ENCODE measurements at regions not wholly inside any gene's neighbourhood (a gene's known extent, or its start where the extent isn't known, plus 50 kb on each side); places are given as distances from the start of the nearest gene placed in this dataset.

DNA sequence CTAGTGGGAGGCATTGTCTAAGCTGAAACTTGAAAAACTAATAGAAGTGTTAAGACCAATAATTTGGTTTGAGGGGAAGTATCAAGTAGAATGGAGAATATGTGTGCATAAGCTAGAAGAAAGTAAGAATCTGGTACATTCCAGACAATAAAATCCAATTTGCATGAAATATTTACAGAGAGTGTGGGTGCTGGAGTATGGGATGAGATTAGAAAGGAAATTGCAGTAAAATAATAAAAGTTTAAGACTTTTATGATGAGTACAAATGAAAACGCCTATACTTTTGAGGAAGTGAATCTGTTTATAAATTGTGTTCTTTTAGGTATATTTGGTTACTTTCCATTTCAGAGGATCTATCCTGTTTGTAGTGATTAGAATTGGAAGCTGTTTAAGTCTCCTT is 165.4 kb upstream of the TNC start:
- H3K4me3 ChIP-seq (ENCODE audit: low read depth in 1 of 3, low read length in 3 of 3): no peak overlapping the region
- H3K27me3 ChIP-seq (ENCODE audit: control insufficient read depth in 4 of 4, insufficient read depth in 4 of 4, low read length in 3 of 4): no peaks in the 10 kb centered on the region
- H3K9me3 ChIP-seq (ENCODE audit: control insufficient read depth in 4 of 4, low read length in 3 of 4): no peaks in the 10 kb centered on the region
- H3K36me3 ChIP-seq (ENCODE audit: control insufficient read depth in 4 of 4, insufficient read depth in 3 of 4, low read depth in 1 of 4, low read length in 3 of 4): no peaks in the 10 kb centered on the region
- no peak overlapping the region for H3K9ac ChIP-seq (ENCODE audit: low read depth in 1 of 2, low read length in 2 of 2)
- no peak for TF ChIP-seq RXRA (IDR thresholded peaks at IDR 0.05)
- no peak for TF ChIP-seq ATF3 (IDR thresholded peaks at IDR 0.05)
- TF ChIP-seq, protein P1, sequence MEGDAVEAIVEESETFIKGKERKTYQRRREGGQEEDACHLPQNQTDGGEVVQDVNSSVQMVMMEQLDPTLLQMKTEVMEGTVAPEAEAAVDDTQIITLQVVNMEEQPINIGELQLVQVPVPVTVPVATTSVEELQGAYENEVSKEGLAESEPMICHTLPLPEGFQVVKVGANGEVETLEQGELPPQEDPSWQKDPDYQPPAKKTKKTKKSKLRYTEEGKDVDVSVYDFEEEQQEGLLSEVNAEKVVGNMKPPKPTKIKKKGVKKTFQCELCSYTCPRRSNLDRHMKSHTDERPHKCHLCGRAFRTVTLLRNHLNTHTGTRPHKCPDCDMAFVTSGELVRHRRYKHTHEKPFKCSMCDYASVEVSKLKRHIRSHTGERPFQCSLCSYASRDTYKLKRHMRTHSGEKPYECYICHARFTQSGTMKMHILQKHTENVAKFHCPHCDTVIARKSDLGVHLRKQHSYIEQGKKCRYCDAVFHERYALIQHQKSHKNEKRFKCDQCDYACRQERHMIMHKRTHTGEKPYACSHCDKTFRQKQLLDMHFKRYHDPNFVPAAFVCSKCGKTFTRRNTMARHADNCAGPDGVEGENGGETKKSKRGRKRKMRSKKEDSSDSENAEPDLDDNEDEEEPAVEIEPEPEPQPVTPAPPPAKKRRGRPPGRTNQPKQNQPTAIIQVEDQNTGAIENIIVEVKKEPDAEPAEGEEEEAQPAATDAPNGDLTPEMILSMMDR (IDR thresholded peaks at IDR 0.05; ENCODE audit: low read depth, low read length, missing input control): no peak
- no peak for TF ChIP-seq HNF4G (IDR thresholded peaks at IDR 0.05)
- no peak for TF ChIP-seq JUND (IDR thresholded peaks at IDR 0.05)
- no peak for TF ChIP-seq EGR1 (IDR thresholded peaks at IDR 0.05; ENCODE audit: low read depth in 2 of 2)
- no peak for TF ChIP-seq FOXA1 (IDR thresholded peaks at IDR 0.05)
- TF ChIP-seq RAD21 (IDR thresholded peaks at IDR 0.05): no peak
- TF ChIP-seq YY1 (IDR thresholded peaks at IDR 0.05): no peak
- no peak for TF ChIP-seq NR2F2 (IDR thresholded peaks at IDR 0.05)
- no peak for TF ChIP-seq TAF1 (conservative IDR thresholded peaks at IDR 0.05)
- TF ChIP-seq, protein P2, sequence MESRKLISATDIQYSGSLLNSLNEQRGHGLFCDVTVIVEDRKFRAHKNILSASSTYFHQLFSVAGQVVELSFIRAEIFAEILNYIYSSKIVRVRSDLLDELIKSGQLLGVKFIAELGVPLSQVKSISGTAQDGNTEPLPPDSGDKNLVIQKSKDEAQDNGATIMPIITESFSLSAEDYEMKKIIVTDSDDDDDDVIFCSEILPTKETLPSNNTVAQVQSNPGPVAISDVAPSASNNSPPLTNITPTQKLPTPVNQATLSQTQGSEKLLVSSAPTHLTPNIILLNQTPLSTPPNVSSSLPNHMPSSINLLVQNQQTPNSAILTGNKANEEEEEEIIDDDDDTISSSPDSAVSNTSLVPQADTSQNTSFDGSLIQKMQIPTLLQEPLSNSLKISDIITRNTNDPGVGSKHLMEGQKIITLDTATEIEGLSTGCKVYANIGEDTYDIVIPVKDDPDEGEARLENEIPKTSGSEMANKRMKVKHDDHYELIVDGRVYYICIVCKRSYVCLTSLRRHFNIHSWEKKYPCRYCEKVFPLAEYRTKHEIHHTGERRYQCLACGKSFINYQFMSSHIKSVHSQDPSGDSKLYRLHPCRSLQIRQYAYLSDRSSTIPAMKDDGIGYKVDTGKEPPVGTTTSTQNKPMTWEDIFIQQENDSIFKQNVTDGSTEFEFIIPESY (IDR thresholded peaks at IDR 0.05): no peak
- TF ChIP-seq, protein P3, sequence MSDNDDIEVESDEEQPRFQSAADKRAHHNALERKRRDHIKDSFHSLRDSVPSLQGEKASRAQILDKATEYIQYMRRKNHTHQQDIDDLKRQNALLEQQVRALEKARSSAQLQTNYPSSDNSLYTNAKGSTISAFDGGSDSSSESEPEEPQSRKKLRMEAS (IDR thresholded peaks at IDR 0.05): no peak
- TF ChIP-seq GABPA (IDR thresholded peaks at IDR 0.05 in 1 of 2, conservative IDR thresholded peaks at IDR 0.05 in 1 of 2): no peak
- TF ChIP-seq FOXA2 (IDR thresholded peaks at IDR 0.05): no peak
- no peak for TF ChIP-seq SP1 (IDR thresholded peaks at IDR 0.05)
- no peak for TF ChIP-seq REST (IDR thresholded peaks at IDR 0.05)
- H3K27ac ChIP-seq (ENCODE audit: low read depth in 1 of 2, low read length in 2 of 2): no peak overlapping the region
- 69% methylated on average over 1 of the region's 1 CpG for WGBS
- H3K4me1 ChIP-seq (ENCODE audit: control insufficient read depth in 4 of 4, insufficient read depth in 4 of 4, low read length in 3 of 4): no peaks in the 10 kb centered on the region
- no peak for DNase-seq (ENCODE audit: low spot score)

GRCh38 chr9:115285836-115286235 is 167.9 kb upstream of the TNC start:
- no peak for DNase-seq (ENCODE audit: low spot score)
- Histone ChIP-seq H3K27ac (ENCODE audit: low read depth in 1 of 2, low read length in 2 of 2) (no peak overlapping the region), H3K27me3 (ENCODE audit: control insufficient read depth in 4 of 4, insufficient read depth in 4 of 4, low read length in 3 of 4) (no peaks in the 10 kb centered on the region), H3K9me3 (ENCODE audit: control insufficient read depth in 4 of 4, low read length in 3 of 4) (no peaks in the 10 kb centered on the region), H3K4me1 (ENCODE audit: control insufficient read depth in 4 of 4, insufficient read depth in 4 of 4, low read length in 3 of 4) (no peaks in the 10 kb centered on the region), H3K4me3 (ENCODE audit: low read depth in 1 of 3, low read length in 3 of 3) (no peak overlapping the region), H3K9ac (ENCODE audit: low read depth in 1 of 2, low read length in 2 of 2) (no peak overlapping the region), H3K36me3 (ENCODE audit: control insufficient read depth in 4 of 4, insufficient read depth in 3 of 4, low read depth in 1 of 4, low read length in 3 of 4) (no peaks in the 10 kb centered on the region)
- TF ChIP-seq EGR1 (IDR thresholded peaks at IDR 0.05; ENCODE audit: low read depth in 2 of 2): no peak
- no peak for TF ChIP-seq TAF1 (conservative IDR thresholded peaks at IDR 0.05)
- TF ChIP-seq, protein P1 (IDR thresholded peaks at IDR 0.05; ENCODE audit: low read depth, low read length, missing input control): no peak
- no peak for TF ChIP-seq JUND (IDR thresholded peaks at IDR 0.05)
- TF ChIP-seq, protein P2 (IDR thresholded peaks at IDR 0.05): no peak
- no peak for TF ChIP-seq REST (IDR thresholded peaks at IDR 0.05)

Data from liver (tissue), 8 donors.